ENCODE measurements at regions not wholly inside any gene's neighbourhood (a gene's known extent, or its start where the extent isn't known, plus 50 kb on each side); places are given as distances from the start of the nearest gene placed in this dataset.

- TF ChIP-seq POLR2A (IDR thresholded peaks at IDR 0.05; ENCODE audit: insufficient read depth in 1 of 2, low read depth in 2 of 2, low read length in 2 of 2): no peak
- no peak for TF ChIP-seq GATA4 (IDR thresholded peaks at IDR 0.05; ENCODE audit: borderline replicate concordance, low read depth)
- no peak for TF ChIP-seq EP300 (IDR thresholded peaks at IDR 0.05; ENCODE audit: low read depth in 2 of 2, low read length in 2 of 2)
- TF ChIP-seq EP300 (CRISPR knock-in tag; IDR thresholded peaks at IDR 0.05; ENCODE audit: borderline replicate concordance): no peak
- TF ChIP-seq GATAD2A (CRISPR knock-in tag; IDR thresholded peaks at IDR 0.05): no peak
- no peak for TF ChIP-seq ZNF280B (CRISPR knock-in tag; IDR thresholded peaks at IDR 0.05; ENCODE audit: borderline replicate concordance)
- TF ChIP-seq ZHX2 (IDR thresholded peaks at IDR 0.05; ENCODE audit: low read depth): no peak
- no peak for TF ChIP-seq ZHX2 (CRISPR knock-in tag; IDR thresholded peaks at IDR 0.05; ENCODE audit: borderline replicate concordance)
- no peak for TF ChIP-seq ZNF790 (CRISPR knock-in tag; IDR thresholded peaks at IDR 0.05; ENCODE audit: borderline replicate concordance)
- no peak for TF ChIP-seq BCL6 (CRISPR knock-in tag; IDR thresholded peaks at IDR 0.05)
- TF ChIP-seq PATZ1 (CRISPR knock-in tag; IDR thresholded peaks at IDR 0.05): no peak
- no peak for TF ChIP-seq CTCF (CRISPR knock-in tag; IDR thresholded peaks at IDR 0.05)
- TF ChIP-seq MLX (CRISPR knock-in tag; IDR thresholded peaks at IDR 0.05): no peak
These were observed 175.9 kb upstream of the COPS8 start for GRCh38 chr2:236909802-236910201.

Data from HepG2 (cell line).